SU-DHL-6 (cell line): ENCODE measurements at regions not wholly inside any gene's neighbourhood (a gene's known extent, or its start where the extent isn't known, plus 50 kb on each side); places are given as distances from the start of the nearest gene placed in this dataset.

Experiments
- CTCF ChIP-seq: fragments of 200-600 bp; sonication (generic); IDR thresholded peaks from one replicate; pipeline ENCODE4 v1.5.1; 2017; ENCODE audit warnings: antibody characterized with exemption, mild to moderate bottlenecking, low read length, moderate library complexity; ENCODE audit not compliant: insufficient read depth, poor library complexity, severe bottlenecking
- EZH2phosphoT487 ChIP-seq: fragments of 200-600 bp; sonication (generic), shearing (Covaris generic); conservative IDR thresholded peaks from 2 replicates; pipeline ENCODE4 v1.6.1; 2018; ENCODE audit warnings: mild to moderate bottlenecking, antibody characterized with exemption, low read length, moderate library complexity, mixed read lengths

DNA sequence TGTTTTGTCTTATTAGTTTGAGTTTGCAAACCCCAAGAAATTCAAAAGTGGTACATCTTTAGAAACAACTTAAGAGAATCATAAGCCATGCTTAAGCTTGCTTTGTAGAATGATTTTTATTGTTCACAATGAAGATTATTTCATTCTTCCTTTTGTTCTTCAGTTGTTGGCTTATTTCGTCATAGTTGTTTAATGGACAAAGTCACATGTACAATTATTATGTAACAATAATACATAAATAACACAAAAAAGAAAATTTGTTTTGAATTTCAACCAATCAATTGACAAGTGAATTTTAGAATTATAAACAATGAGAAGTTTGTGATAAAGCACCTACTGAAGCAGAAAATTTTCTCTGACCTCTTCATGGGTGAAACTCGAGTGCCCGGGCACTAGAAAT is 111.8 kb upstream of the IGF1 start:
- TF ChIP-seq CTCF, result no peak
- TF ChIP-seq EZH2phosphoT487, result no peak
